ENCODE measurements at regions not wholly inside any gene's neighbourhood (a gene's known extent, or its start where the extent isn't known, plus 50 kb on each side); places are given as distances from the start of the nearest gene placed in this dataset.

- Histone ChIP-seq H3K18ac (ENCODE audit: low read depth in 1 of 2, low read length in 2 of 2) (no peak overlapping the region), H2BK5ac (ENCODE audit: low read depth, low read length, poor library complexity, severe bottlenecking) (no peak overlapping the region), H2BK15ac (ENCODE audit: low read depth, poor library complexity, severe bottlenecking) (no peak overlapping the region), H3K9me3 (ENCODE audit: control insufficient read depth, low read length) (no peaks in the 10 kb centered on the region), H3K9ac (ENCODE audit: low read length) (no peak overlapping the region), H2AK5ac (ENCODE audit: low read length, severe bottlenecking) (no peak overlapping the region), H3K27me3 (ENCODE audit: control insufficient read depth in 1 of 2, insufficient read depth in 1 of 2, low read length in 2 of 2) (no peaks in the 10 kb centered on the region), H3K36me3 (ENCODE audit: control insufficient read depth in 1 of 2, insufficient read depth in 2 of 2, low read depth in 1 of 2, low read length in 2 of 2) (no peaks in the 10 kb centered on the region), H3K4me3 (ENCODE audit: insufficient read depth in 1 of 2, low read depth in 1 of 2, low read length in 2 of 2) (no peak overlapping the region), H3K23ac (ENCODE audit: low read length in 2 of 2) (no peak overlapping the region), H2BK120ac (ENCODE audit: low read depth, low read length) (no peak overlapping the region), H3K4me2 (ENCODE audit: low read length, poor library complexity, severe bottlenecking) (no peak overlapping the region), H3K4ac (ENCODE audit: low read depth in 1 of 2, low read length in 2 of 2) (no peak overlapping the region), H2AFZ (ENCODE audit: low read depth, low read length) (no peak overlapping the region), H3K79me1 (replicated peaks; ENCODE audit: low read length, poor library complexity, severe bottlenecking) (no peaks in the 10 kb centered on the region), H3K4me1 (ENCODE audit: control insufficient read depth, insufficient read depth, low read depth, low read length) (no peaks in the 10 kb centered on the region), H3K27ac (ENCODE audit: low read length, poor library complexity, severe bottlenecking) (no peak overlapping the region), H4K8ac (ENCODE audit: low read length) (no peak overlapping the region), H4K91ac (ENCODE audit: low read length) (no peak overlapping the region), H3K14ac (ENCODE audit: low read length in 2 of 2) (no peak overlapping the region), H2BK12ac (ENCODE audit: low read length in 2 of 2) (no peak overlapping the region)
- DNase-seq: no peak
- WGBS: 100% methylated on average over 1 of the region's 1 CpG
Measured at GRCh38 chr2:187644981-187645380, 90.7 kb upstream of the TFPI start.

- Histone ChIP-seq H2BK120ac (ENCODE audit: low read depth, low read length) (no peak overlapping the region), H3K23ac (ENCODE audit: low read length in 2 of 2) (no peak overlapping the region), H3K4me2 (ENCODE audit: low read length, poor library complexity, severe bottlenecking) (no peak overlapping the region), H3K18ac (ENCODE audit: low read depth in 1 of 2, low read length in 2 of 2) (no peak overlapping the region), H3K14ac (ENCODE audit: low read length in 2 of 2) (no peak overlapping the region), H3K9me3 (ENCODE audit: control insufficient read depth, low read length) (no peaks in the 10 kb centered on the region), H3K36me3 (ENCODE audit: control insufficient read depth in 1 of 2, insufficient read depth in 2 of 2, low read depth in 1 of 2, low read length in 2 of 2) (no peaks in the 10 kb centered on the region), H2BK5ac (ENCODE audit: low read depth, low read length, poor library complexity, severe bottlenecking) (no peak overlapping the region), H2AK5ac (ENCODE audit: low read length, severe bottlenecking) (no peak overlapping the region), H3K27ac (ENCODE audit: low read length, poor library complexity, severe bottlenecking) (no peak overlapping the region), H3K79me1 (replicated peaks; ENCODE audit: low read length, poor library complexity, severe bottlenecking) (no peaks in the 10 kb centered on the region), H4K91ac (ENCODE audit: low read length) (no peak overlapping the region), H3K4me3 (ENCODE audit: insufficient read depth in 1 of 2, low read depth in 1 of 2, low read length in 2 of 2) (no peak overlapping the region), H3K9ac (ENCODE audit: low read length) (no peak overlapping the region), H3K4ac (ENCODE audit: low read depth in 1 of 2, low read length in 2 of 2) (no peak overlapping the region), H2BK15ac (ENCODE audit: low read depth, poor library complexity, severe bottlenecking) (no peak overlapping the region), H2AFZ (ENCODE audit: low read depth, low read length) (no peak overlapping the region), H4K8ac (ENCODE audit: low read length) (no peak overlapping the region), H3K4me1 (ENCODE audit: control insufficient read depth, insufficient read depth, low read depth, low read length) (no peaks in the 10 kb centered on the region), H2BK12ac (ENCODE audit: low read length in 2 of 2) (no peak overlapping the region), H3K27me3 (ENCODE audit: control insufficient read depth in 1 of 2, insufficient read depth in 1 of 2, low read length in 2 of 2) (no peaks in the 10 kb centered on the region)
- WGBS: 100% methylated on average over 1 of the region's 1 CpG
- DNase-seq: no peak
Measured at GRCh38 chr2:187646556-187646955, 92.3 kb upstream of the TFPI start.

- Histone ChIP-seq H4K8ac (ENCODE audit: low read length) (no peak overlapping the region), H3K36me3 (ENCODE audit: control insufficient read depth in 1 of 2, insufficient read depth in 2 of 2, low read depth in 1 of 2, low read length in 2 of 2) (no peaks in the 10 kb centered on the region), H3K4me2 (ENCODE audit: low read length, poor library complexity, severe bottlenecking) (no peak overlapping the region), H2BK15ac (ENCODE audit: low read depth, poor library complexity, severe bottlenecking) (no peak overlapping the region), H3K14ac (ENCODE audit: low read length in 2 of 2) (no peak overlapping the region), H3K27me3 (ENCODE audit: control insufficient read depth in 1 of 2, insufficient read depth in 1 of 2, low read length in 2 of 2) (no peaks in the 10 kb centered on the region), H3K27ac (ENCODE audit: low read length, poor library complexity, severe bottlenecking) (no peak overlapping the region), H2BK12ac (ENCODE audit: low read length in 2 of 2) (no peak overlapping the region), H2BK120ac (ENCODE audit: low read depth, low read length) (no peak overlapping the region), H3K9me3 (ENCODE audit: control insufficient read depth, low read length) (no peaks in the 10 kb centered on the region), H3K9ac (ENCODE audit: low read length) (no peak overlapping the region), H2AK5ac (ENCODE audit: low read length, severe bottlenecking) (no peak overlapping the region), H3K4ac (ENCODE audit: low read depth in 1 of 2, low read length in 2 of 2) (no peak overlapping the region), H3K4me3 (ENCODE audit: insufficient read depth in 1 of 2, low read depth in 1 of 2, low read length in 2 of 2) (no peak overlapping the region), H3K79me1 (replicated peaks; ENCODE audit: low read length, poor library complexity, severe bottlenecking) (no peaks in the 10 kb centered on the region), H2AFZ (ENCODE audit: low read depth, low read length) (no peak overlapping the region), H3K23ac (ENCODE audit: low read length in 2 of 2) (no peak overlapping the region), H4K91ac (ENCODE audit: low read length) (no peak overlapping the region), H2BK5ac (ENCODE audit: low read depth, low read length, poor library complexity, severe bottlenecking) (no peak overlapping the region), H3K4me1 (ENCODE audit: control insufficient read depth, insufficient read depth, low read depth, low read length) (no peaks in the 10 kb centered on the region), H3K18ac (ENCODE audit: low read depth in 1 of 2, low read length in 2 of 2) (no peak overlapping the region)
- DNase-seq: no peak
- WGBS: 72% methylated on average over 4 of the region's 4 CpGs
Measured at GRCh38 chr2:187654535-187654934, 100.3 kb upstream of the TFPI start.

- Histone ChIP-seq H3K36me3 (ENCODE audit: control insufficient read depth in 1 of 2, insufficient read depth in 2 of 2, low read depth in 1 of 2, low read length in 2 of 2) (no peaks in the 10 kb centered on the region), H2AFZ (ENCODE audit: low read depth, low read length) (no peak overlapping the region), H3K4me1 (ENCODE audit: control insufficient read depth, insufficient read depth, low read depth, low read length) (no peaks in the 10 kb centered on the region), H3K4me3 (ENCODE audit: insufficient read depth in 1 of 2, low read depth in 1 of 2, low read length in 2 of 2) (no peak overlapping the region), H3K4ac (ENCODE audit: low read depth in 1 of 2, low read length in 2 of 2) (no peak overlapping the region), H3K4me2 (ENCODE audit: low read length, poor library complexity, severe bottlenecking) (no peak overlapping the region), H2BK120ac (ENCODE audit: low read depth, low read length) (no peak overlapping the region), H3K9ac (ENCODE audit: low read length) (no peak overlapping the region), H2BK5ac (ENCODE audit: low read depth, low read length, poor library complexity, severe bottlenecking) (no peak overlapping the region), H3K9me3 (ENCODE audit: control insufficient read depth, low read length) (no peaks in the 10 kb centered on the region), H2AK5ac (ENCODE audit: low read length, severe bottlenecking) (no peak overlapping the region), H3K79me1 (replicated peaks; ENCODE audit: low read length, poor library complexity, severe bottlenecking) (no peaks in the 10 kb centered on the region), H3K18ac (ENCODE audit: low read depth in 1 of 2, low read length in 2 of 2) (no peak overlapping the region), H4K91ac (ENCODE audit: low read length) (no peak overlapping the region), H3K27ac (ENCODE audit: low read length, poor library complexity, severe bottlenecking) (no peak overlapping the region), H3K23ac (ENCODE audit: low read length in 2 of 2) (no peak overlapping the region), H4K8ac (ENCODE audit: low read length) (no peak overlapping the region), H3K27me3 (ENCODE audit: control insufficient read depth in 1 of 2, insufficient read depth in 1 of 2, low read length in 2 of 2) (no peaks in the 10 kb centered on the region), H2BK15ac (ENCODE audit: low read depth, poor library complexity, severe bottlenecking) (no peak overlapping the region), H3K14ac (ENCODE audit: low read length in 2 of 2) (no peak overlapping the region), H2BK12ac (ENCODE audit: low read length in 2 of 2) (no peak overlapping the region)
- 78% methylated on average over 7 of the region's 9 CpGs for WGBS
- DNase-seq: no peak
Measured at GRCh38 chr2:187655001-187655400, 100.8 kb upstream of the TFPI start.
